GM21515 (cell line): ENCODE measurements at regions not wholly inside any gene's neighbourhood (a gene's known extent, or its start where the extent isn't known, plus 50 kb on each side); places are given as distances from the start of the nearest gene placed in this dataset.
"Not testable (repeated sequence)": the region's sequence is repeated elsewhere in the genome, so short reads cannot be mapped to it uniquely, and the experiment has no call there.

ENCODE experiments used
- ATAC-seq: cut with Tn5 transposase; IDR thresholded peaks from one replicate; pipeline ENCODE4 v1.9.1; 2021; ENCODE audit not compliant: unreplicated experiment

GRCh38 chr2:192983173-192983572 is 788.4 kb upstream of the TMEFF2 start:
- no peak for ATAC-seq

- no peak for ATAC-seq
These were observed 783.7 kb upstream of the TMEFF2 start for GRCh38 chr2:192978395-192978794.

GRCh38 chr2:192971981-192972380 is 777.2 kb upstream of the TMEFF2 start:
- ATAC-seq, result no peak

GRCh38 chr2:192969055-192969454 is 774.3 kb upstream of the TMEFF2 start:
- no peak for ATAC-seq

GRCh38 chr2:192960945-192961344 is 766.2 kb upstream of the TMEFF2 start:
- no peak for ATAC-seq

GRCh38 chr2:192958615-192959014 is 763.9 kb upstream of the TMEFF2 start:
- ATAC-seq, result not testable (repeated sequence)

GRCh38 chr2:192957425-192957824 is 762.7 kb upstream of the TMEFF2 start:
- no peak for ATAC-seq

- ATAC-seq, result no peak
These were observed 758.4 kb upstream of the TMEFF2 start for GRCh38 chr2:192953116-192953515.

GRCh38 chr2:192952245-192952644 is 757.5 kb upstream of the TMEFF2 start:
- no peak for ATAC-seq

GRCh38 chr2:192948316-192948715 is 753.6 kb upstream of the TMEFF2 start:
- no peak for ATAC-seq

- ATAC-seq, result no peak
These were observed 752.6 kb upstream of the TMEFF2 start for GRCh38 chr2:192947352-192947751.

GRCh38 chr2:192940767-192941166 is 746.0 kb upstream of the TMEFF2 start:
- ATAC-seq, result no peak

GRCh38 chr2:192932376-192932775 is 737.6 kb upstream of the TMEFF2 start:
- no peak for ATAC-seq

- not testable (repeated sequence) for ATAC-seq
These were observed 726.9 kb upstream of the TMEFF2 start for GRCh38 chr2:192921631-192922030.

- no peak for ATAC-seq
These were observed 706.7 kb upstream of the TMEFF2 start for GRCh38 chr2:192901446-192901845.

GRCh38 chr2:192899466-192899865 is 704.7 kb upstream of the TMEFF2 start:
- ATAC-seq, result no peak

- not testable (repeated sequence) for ATAC-seq
These were observed 699.2 kb upstream of the TMEFF2 start for GRCh38 chr2:192893976-192894375.

- no peak for ATAC-seq
These were observed 693.4 kb upstream of the TMEFF2 start for GRCh38 chr2:192888109-192888508.

GRCh38 chr2:192887337-192887736 is 692.6 kb upstream of the TMEFF2 start:
- ATAC-seq, result no peak

- ATAC-seq, result no peak
These were observed 691.9 kb upstream of the TMEFF2 start for GRCh38 chr2:192886636-192887035.

GRCh38 chr2:192885569-192886160 is 690.9 kb upstream of the TMEFF2 start:
- no peak for ATAC-seq

- no peak for ATAC-seq
These were observed 682.4 kb upstream of the TMEFF2 start for GRCh38 chr2:192877159-192877558.

GRCh38 chr2:192876698-192877097 is 682.0 kb upstream of the TMEFF2 start:
- ATAC-seq, result no peak
